GM12878 (cell line): ENCODE measurements at regions not wholly inside any gene's neighbourhood (a gene's known extent, or its start where the extent isn't known, plus 50 kb on each side); places are given as distances from the start of the nearest gene placed in this dataset.

Source experiments
- ATAC-seq: fragments of 200-7000 bp; cut with Tn5 transposase; 3 replicates; pipeline ENCODE4 v1.9.1; 2020; ENCODE audit warnings: mild to moderate bottlenecking, moderate library complexity
- BruUV-seq: library from RNA; stranded (reverse); fragments of 400-500 nt; replicated peaks from 2 replicates; lab custom pipeline; 2021; lab: Mats Ljungman, UMichigan
- CTCF ChIA-PET: fragments of 300-600 bp; sonication (Branson Sonifier 250); formaldehyde crosslinking; extraction: SDS; loops from one replicate; lab custom pipeline; 2021; ENCODE audit warnings: inconsistent platforms; lab: Yijun Ruan, JAX
- POLR2A ChIA-PET: fragments of 350-600 bp; formaldehyde crosslinking; extraction: SDS; loops from one replicate; lab custom pipeline; 2021; ENCODE audit warnings: inconsistent platforms; lab: Charles Lee
- RAD21 ChIA-PET: fragments of 300-600 bp; sonication (Branson Sonifier 250); formaldehyde crosslinking; loops from one replicate; lab custom pipeline; 2023; ENCODE audit warnings: antibody characterized with exemption; ENCODE audit not compliant: unreplicated experiment; lab: Charles Lee
- SMC1A ChIA-PET: fragments of 300-600 bp; sonication (Branson Sonifier 250); formaldehyde crosslinking; loops from one replicate; lab custom pipeline; 2023; ENCODE audit not compliant: unreplicated experiment, uncharacterized antibody; lab: Charles Lee
- DNase-seq: peaks from one replicate; pipeline ENCODE4 v3.0.0-alpha.2; 2011; ENCODE audit warnings: low read depth, low spot score
- FAIRE-seq: peaks from 3 replicates; lab custom pipeline; 2011; peaks lifted over from hg19 to GRCh38; lab: Jason Lieb, UNC
- H2AFZ ChIP-seq: 2 replicates; pipeline ENCODE4 v1.6.0; 2011; ENCODE audit warnings: low read depth, low read length, control low read depth; ENCODE audit not compliant: control insufficient read depth
- H3K27ac ChIP-seq: 2 replicates; pipeline ENCODE4 v1.5.1; 2011; ENCODE audit warnings: control low read depth; ENCODE audit not compliant: control insufficient read depth, insufficient read depth
- H3K27me3 ChIP-seq, 2 experiments: replicated peaks in 1 of 2; 2 replicates each; pipeline versions ENCODE4 v1.6.0 to v1.6.1; 2011; ENCODE audit warnings: low read length in 1 of 2; ENCODE audit not compliant: control insufficient read depth in 2 of 2, insufficient read depth in 2 of 2
- H3K36me3 ChIP-seq, 2 experiments: 2 replicates each; pipeline ENCODE4 v1.5.1; 2011; ENCODE audit warnings: low read length in 1 of 2; ENCODE audit not compliant: control insufficient read depth in 2 of 2, insufficient read depth in 2 of 2
- H3K4me1 ChIP-seq: 2 replicates; pipeline ENCODE4 v1.6.1; 2011; ENCODE audit warnings: mild to moderate bottlenecking, low read length, moderate library complexity, mixed read lengths; ENCODE audit not compliant: control insufficient read depth, insufficient read depth
- H3K4me2 ChIP-seq: 2 replicates; pipeline ENCODE4 v1.6.0; 2011; ENCODE audit warnings: control low read depth; ENCODE audit not compliant: control insufficient read depth, insufficient read depth
- H3K4me3 ChIP-seq: fragments of 200-600 bp; sonication (generic); 2 replicates; pipeline ENCODE4 v1.5.1; 2016
- H3K79me2 ChIP-seq: 2 replicates; pipeline ENCODE4 v1.6.0; 2011; ENCODE audit warnings: low read length; ENCODE audit not compliant: control insufficient read depth, insufficient read depth
- H3K9ac ChIP-seq: 2 replicates; pipeline ENCODE4 v1.8.0; 2011; ENCODE audit warnings: low read length, control low read depth, mixed read lengths; ENCODE audit not compliant: control insufficient read depth, insufficient read depth
- H3K9me3 ChIP-seq: replicated peaks from 3 replicates; pipeline ENCODE4 v1.5.1; 2011; ENCODE audit warnings: mild to moderate bottlenecking, low read length; ENCODE audit not compliant: control insufficient read depth, insufficient read depth
- H4K20me1 ChIP-seq: 2 replicates; pipeline ENCODE4 v1.6.0; 2011; ENCODE audit not compliant: control insufficient read depth, insufficient read depth
- IKZF1 ChIP-seq: fragments of 450-650 bp; conservative IDR thresholded peaks from 2 replicates; pipeline ENCODE4 v1.6.1; 2017; ENCODE audit warnings: antibody characterized with exemption, mild to moderate bottlenecking
- KLF5 ChIP-seq: fragments of 450-650 bp; IDR thresholded peaks from 2 replicates; pipeline ENCODE4 v1.6.1; 2014; ENCODE audit warnings: mild to moderate bottlenecking; ENCODE audit not compliant: partially characterized antibody
- POLR2AphosphoS2 ChIP-seq: IDR thresholded peaks from 2 replicates; pipeline ENCODE4 v1.6.1; 2011; ENCODE audit warnings: low read depth, mild to moderate bottlenecking, low read length, improper control_type of control experiment, moderate library complexity
- RAD51 ChIP-seq: fragments of 450-650 bp; IDR thresholded peaks from 2 replicates; pipeline ENCODE4 v1.6.1; 2016; ENCODE audit warnings: moderate library complexity, mild to moderate bottlenecking, inconsistent platforms
- RELA ChIP-seq: fragments of 450-650 bp; IDR thresholded peaks from 2 replicates; pipeline ENCODE4 v1.8.0; 2014; ENCODE audit warnings: borderline replicate concordance; ENCODE audit not compliant: partially characterized antibody
- SIN3A ChIP-seq: IDR thresholded peaks from 2 replicates; pipeline ENCODE4 v1.6.1; 2012; ENCODE audit warnings: low read depth, low read length, improper control_type of control experiment
- ZNF622 ChIP-seq: fragments of 450-650 bp; IDR thresholded peaks from 2 replicates; pipeline ENCODE4 v1.6.1; 2017; ENCODE audit warnings: mild to moderate bottlenecking, inconsistent platforms
- ZSCAN29 ChIP-seq: fragments of 450-650 bp; IDR thresholded peaks from 2 replicates; pipeline ENCODE4 v1.6.1; 2017; ENCODE audit warnings: mild to moderate bottlenecking, moderate library complexity
- WGBS: methylation state at CpG from one replicate; pipeline ENCODE4 v1.1.6; 2016; ENCODE audit warnings: low lambda C conversion rate; ENCODE audit not compliant: insufficient replicate concordance, insufficient coverage; ENCODE audit errors: missing lambda C conversion rate; 5-methylcytosine and 5-hydroxymethylcytosine counted together
- in situ Hi-C: fragments of 300-500 bp; cut with MboI; formaldehyde crosslinking; loops from 9 replicates; pipeline ENCODE4 v1.14.3; 2018; ENCODE audit warnings: mixed read lengths
- intact Hi-C: fragments of 100-400 bp; cut with micrococcal nuclease; formaldehyde crosslinking; loops from one replicate; pipeline ENCODE4 v1.14.2; 2022; ENCODE audit not compliant: unreplicated experiment
- TF ChIP-seq, protein P1 (sequence below): fragments of 450-650 bp; IDR thresholded peaks from 2 replicates; pipeline ENCODE4 v1.6.1; 2016; ENCODE audit warnings: mild to moderate bottlenecking
- TF ChIP-seq, protein P2 (sequence below): fragments of 450-650 bp; IDR thresholded peaks from 2 replicates; pipeline ENCODE4 v1.6.1; 2017; ENCODE audit warnings: mild to moderate bottlenecking, low read depth, inconsistent platforms; ENCODE audit not compliant: poor library complexity, severe bottlenecking
- TF ChIP-seq, protein P3 (sequence below): fragments of 450-650 bp; IDR thresholded peaks from 2 replicates; pipeline ENCODE4 v1.6.1; 2016; ENCODE audit warnings: mild to moderate bottlenecking

DNA sequence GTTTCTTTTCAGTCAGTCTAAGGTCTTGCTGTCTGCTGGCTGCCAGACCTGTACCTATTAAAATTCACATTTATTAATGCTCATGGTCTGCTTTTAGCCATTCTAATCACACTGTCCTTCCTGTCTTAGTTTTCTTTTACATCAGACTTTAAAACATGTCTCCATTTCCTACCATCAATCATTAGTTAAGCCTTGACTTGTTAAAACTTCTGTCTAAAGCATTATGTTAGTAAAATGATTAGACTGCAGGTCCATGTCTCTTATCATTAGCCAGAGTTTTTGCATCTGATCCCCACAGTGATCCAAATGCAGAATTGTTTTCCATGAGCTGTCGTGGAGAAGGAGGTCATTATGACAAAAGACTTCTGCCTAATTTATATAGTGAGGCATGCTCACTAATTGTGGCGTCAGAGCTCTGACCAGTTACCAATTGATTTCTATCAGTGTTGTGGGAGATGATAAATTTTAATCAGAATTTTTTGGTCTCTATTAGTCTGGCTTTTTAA, 226.5 kb downstream of the DKK1 start:
- ChIA-PET SMC1A (no interaction called here), POLR2A (no interaction called here), CTCF (no interaction called here), RAD21 (no interaction called here)
- intact Hi-C loops (no loop called here), in situ Hi-C loops (no loop called here)
- Histone ChIP-seq H3K27me3 (no peaks in the 10 kb centered on the region), H3K4me1 (no peaks in the 10 kb centered on the region), H4K20me1 (no peaks in the 10 kb centered on the region), H2AFZ (no peak overlapping the region), H3K4me2 (no peak overlapping the region), H3K79me2 (no peaks in the 10 kb centered on the region), H3K9me3 (no peaks in the 10 kb centered on the region), H3K9ac (no peak overlapping the region), H3K27ac (no peak overlapping the region), H3K4me3 (no peak overlapping the region), H3K36me3 (no peaks in the 10 kb centered on the region)
- DNase-seq = no peak
- 0% methylated on average over 2 of the region's 2 CpGs for WGBS
- no peak for ATAC-seq
- no TSS peak for BruUV-seq
- FAIRE-seq = no peak
- TF ChIP-seq ZNF622 = no peak
- no peak for TF ChIP-seq ZSCAN29
- TF ChIP-seq RELA = no peak
- TF ChIP-seq, protein P1, sequence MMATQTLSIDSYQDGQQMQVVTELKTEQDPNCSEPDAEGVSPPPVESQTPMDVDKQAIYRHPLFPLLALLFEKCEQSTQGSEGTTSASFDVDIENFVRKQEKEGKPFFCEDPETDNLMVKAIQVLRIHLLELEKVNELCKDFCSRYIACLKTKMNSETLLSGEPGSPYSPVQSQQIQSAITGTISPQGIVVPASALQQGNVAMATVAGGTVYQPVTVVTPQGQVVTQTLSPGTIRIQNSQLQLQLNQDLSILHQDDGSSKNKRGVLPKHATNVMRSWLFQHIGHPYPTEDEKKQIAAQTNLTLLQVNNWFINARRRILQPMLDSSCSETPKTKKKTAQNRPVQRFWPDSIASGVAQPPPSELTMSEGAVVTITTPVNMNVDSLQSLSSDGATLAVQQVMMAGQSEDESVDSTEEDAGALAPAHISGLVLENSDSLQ = no peak
- no peak for TF ChIP-seq KLF5
- no peak for TF ChIP-seq IKZF1
- no peak for TF ChIP-seq POLR2AphosphoS2

DNA sequence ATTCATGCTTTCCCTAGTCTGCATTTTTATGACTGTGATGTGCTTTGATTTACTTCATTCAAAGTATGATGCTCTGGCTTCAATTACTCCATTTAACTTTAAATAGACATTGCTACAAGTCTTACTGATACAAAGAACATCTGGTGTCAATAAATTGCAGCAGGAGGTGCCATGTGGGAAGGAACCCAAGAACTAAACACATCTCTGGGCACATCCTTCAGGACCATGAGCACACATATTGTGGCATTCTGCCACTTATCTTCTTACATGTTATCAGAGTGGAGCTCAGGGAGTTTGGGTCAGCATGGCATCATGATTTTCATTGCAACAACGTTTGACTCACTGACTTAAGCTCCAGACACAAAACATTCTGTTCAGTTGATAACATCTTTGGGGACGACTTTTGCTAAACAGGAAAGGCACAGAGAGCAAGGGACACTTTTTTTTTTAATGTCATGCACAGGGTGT, 227.0 kb downstream of the DKK1 start:
- DNase-seq (no peak), FAIRE-seq (no peak), ATAC-seq (no peak)
- Histone ChIP-seq H3K27ac (no peak overlapping the region), H3K36me3 (no peaks in the 10 kb centered on the region), H3K79me2 (no peaks in the 10 kb centered on the region), H2AFZ (no peak overlapping the region), H3K9me3 (no peaks in the 10 kb centered on the region), H3K9ac (no peak overlapping the region), H3K4me3 (no peak overlapping the region), H3K27me3 (no peaks in the 10 kb centered on the region), H4K20me1 (no peaks in the 10 kb centered on the region), H3K4me2 (no peak overlapping the region), H3K4me1 (no peaks in the 10 kb centered on the region)
- ChIA-PET SMC1A (no interaction called here), CTCF (no interaction called here), RAD21 (no interaction called here), POLR2A (no interaction called here)
- BruUV-seq = no TSS peak
- WGBS = 0% methylated on average over 2 of the region's 2 CpGs
- intact Hi-C loops (no loop called here), in situ Hi-C loops (no loop called here)
- TF ChIP-seq, protein P2, sequence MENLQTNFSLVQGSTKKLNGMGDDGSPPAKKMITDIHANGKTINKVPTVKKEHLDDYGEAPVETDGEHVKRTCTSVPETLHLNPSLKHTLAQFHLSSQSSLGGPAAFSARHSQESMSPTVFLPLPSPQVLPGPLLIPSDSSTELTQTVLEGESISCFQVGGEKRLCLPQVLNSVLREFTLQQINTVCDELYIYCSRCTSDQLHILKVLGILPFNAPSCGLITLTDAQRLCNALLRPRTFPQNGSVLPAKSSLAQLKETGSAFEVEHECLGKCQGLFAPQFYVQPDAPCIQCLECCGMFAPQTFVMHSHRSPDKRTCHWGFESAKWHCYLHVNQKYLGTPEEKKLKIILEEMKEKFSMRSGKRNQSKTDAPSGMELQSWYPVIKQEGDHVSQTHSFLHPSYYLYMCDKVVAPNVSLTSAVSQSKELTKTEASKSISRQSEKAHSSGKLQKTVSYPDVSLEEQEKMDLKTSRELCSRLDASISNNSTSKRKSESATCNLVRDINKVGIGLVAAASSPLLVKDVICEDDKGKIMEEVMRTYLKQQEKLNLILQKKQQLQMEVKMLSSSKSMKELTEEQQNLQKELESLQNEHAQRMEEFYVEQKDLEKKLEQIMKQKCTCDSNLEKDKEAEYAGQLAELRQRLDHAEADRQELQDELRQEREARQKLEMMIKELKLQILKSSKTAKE = no peak
- no peak for TF ChIP-seq SIN3A
- no peak for TF ChIP-seq ZSCAN29
- TF ChIP-seq, protein P3, sequence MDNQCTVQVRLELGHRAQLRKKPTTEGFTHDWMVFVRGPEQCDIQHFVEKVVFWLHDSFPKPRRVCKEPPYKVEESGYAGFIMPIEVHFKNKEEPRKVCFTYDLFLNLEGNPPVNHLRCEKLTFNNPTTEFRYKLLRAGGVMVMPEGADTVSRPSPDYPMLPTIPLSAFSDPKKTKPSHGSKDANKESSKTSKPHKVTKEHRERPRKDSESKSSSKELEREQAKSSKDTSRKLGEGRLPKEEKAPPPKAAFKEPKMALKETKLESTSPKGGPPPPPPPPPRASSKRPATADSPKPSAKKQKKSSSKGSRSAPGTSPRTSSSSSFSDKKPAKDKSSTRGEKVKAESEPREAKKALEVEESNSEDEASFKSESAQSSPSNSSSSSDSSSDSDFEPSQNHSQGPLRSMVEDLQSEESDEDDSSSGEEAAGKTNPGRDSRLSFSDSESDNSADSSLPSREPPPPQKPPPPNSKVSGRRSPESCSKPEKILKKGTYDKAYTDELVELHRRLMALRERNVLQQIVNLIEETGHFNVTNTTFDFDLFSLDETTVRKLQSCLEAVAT = no peak
- TF ChIP-seq KLF5 = no peak
- TF ChIP-seq RAD51 = no peak
- TF ChIP-seq, protein P1 = no peak
